NCI-H2107 treated with DMSO at 0.1 percent for 48 hours (cell line): ENCODE measurements at regions not wholly inside any gene's neighbourhood (a gene's known extent, or its start where the extent isn't known, plus 50 kb on each side); places are given as distances from the start of the nearest gene placed in this dataset.

Experiments
- DNase-seq: peaks from one replicate; lab custom pipeline; 2025; ENCODE audit not compliant: unreplicated experiment; lab: John Stamatoyannopoulos, UW

- DNase-seq = no peak
These were observed 866.6 kb downstream of the BRD1 start for GRCh38 chr22:48960980-48961660.

- no peak for DNase-seq
These were observed 867.1 kb downstream of the BRD1 start for GRCh38 chr22:48960576-48960975.

- DNase-seq = no peak
These were observed 868.2 kb downstream of the BRD1 start for GRCh38 chr22:48959496-48959895.

GRCh38 chr22:48957987-48958321 lies 869.7 kb downstream of the BRD1 start:
- DNase-seq = no peak

GRCh38 chr22:48957311-48957986 lies 870.2 kb downstream of the BRD1 start:
- no peak for DNase-seq

GRCh38 chr22:48955351-48956311 lies 872.0 kb downstream of the BRD1 start:
- DNase-seq = no peak

GRCh38 chr22:48954781-48955311 lies 872.8 kb downstream of the BRD1 start:
- DNase-seq = no peak

- no peak for DNase-seq
These were observed 873.8 kb downstream of the BRD1 start for GRCh38 chr22:48953830-48954229.

- DNase-seq = no peak
These were observed 874.5 kb downstream of the BRD1 start for GRCh38 chr22:48953103-48953720.

- no peak for DNase-seq
These were observed 875.2 kb downstream of the BRD1 start for GRCh38 chr22:48952256-48953102.

GRCh38 chr22:48951836-48952235 lies 875.8 kb downstream of the BRD1 start:
- DNase-seq = no peak

- DNase-seq = no peak
These were observed 877.3 kb downstream of the BRD1 start for GRCh38 chr22:48950151-48950915.

- no peak for DNase-seq
These were observed 878.1 kb downstream of the BRD1 start for GRCh38 chr22:48949375-48950149.

GRCh38 chr22:48948575-48949170 lies 879.0 kb downstream of the BRD1 start:
- no peak for DNase-seq

- no peak for DNase-seq
These were observed 880.0 kb downstream of the BRD1 start for GRCh38 chr22:48947636-48948035.

- no peak for DNase-seq
These were observed 881.8 kb downstream of the BRD1 start for GRCh38 chr22:48945621-48946458.
